WTC11 (cell line): ENCODE measurements at regions not wholly inside any gene's neighbourhood (a gene's known extent, or its start where the extent isn't known, plus 50 kb on each side); places are given as distances from the start of the nearest gene placed in this dataset.
A peak's percentile ranks its signal among the peaks of the same experiment; 100 is the strongest.

Experiments used
- ATAC-seq: fragments of 200-7000 bp; cut with Tn5 transposase; 2 replicates; pipeline ENCODE4 v1.10.0; 2021; ENCODE audit warnings: mild to moderate bottlenecking, moderate library complexity
- CTCF ChIA-PET: fragments of 300-600 bp; sonication (Branson Sonifier 250); formaldehyde crosslinking; loops from one replicate; lab custom pipeline; 2021; ENCODE audit warnings: antibody characterized with exemption; lab: Charles Lee
- POLR2A ChIA-PET: fragments of 350-600 bp; sonication (Branson Sonifier 250); formaldehyde crosslinking; loops from one replicate; lab custom pipeline; 2021; ENCODE audit warnings: antibody characterized with exemption; lab: Charles Lee
- DNase-seq: peaks from one replicate; pipeline ENCODE4 v3.0.0; 2021; ENCODE audit warnings: low spot score
- H3K27ac Mint-ChIP-seq: 2 replicates; pipeline ENCODE4 v1.8.0; 2021; ENCODE audit warnings: mixed read lengths
- H3K27me3 Mint-ChIP-seq: 2 replicates; pipeline ENCODE4 v1.8.0; 2021; ENCODE audit warnings: low read depth, mild to moderate bottlenecking, moderate library complexity, mixed read lengths
- H3K36me3 Mint-ChIP-seq: 2 replicates; pipeline ENCODE4 v1.8.0; 2021; ENCODE audit warnings: mixed read lengths
- H3K4me1 Mint-ChIP-seq: 2 replicates; pipeline ENCODE4 v1.8.0; 2022; ENCODE audit warnings: mixed read lengths
- H3K4me3 Mint-ChIP-seq: 2 replicates; pipeline ENCODE4 v1.8.0; 2021; ENCODE audit warnings: mild to moderate bottlenecking, moderate library complexity, mixed read lengths
- H3K9me3 Mint-ChIP-seq: 2 replicates; pipeline ENCODE4 v1.8.0; 2021; ENCODE audit warnings: mixed read lengths
- AFF4 ChIP-seq: sonication (generic); formaldehyde crosslinking; IDR thresholded peaks from 2 replicates; pipeline ENCODE4 v1.8.1; 2023; ENCODE audit warnings: mild to moderate bottlenecking, missing genetic modification reagents, borderline replicate concordance
- CREB1 ChIP-seq: sonication (generic); formaldehyde crosslinking; IDR thresholded peaks from 2 replicates; pipeline ENCODE4 v1.8.0; 2023; ENCODE audit warnings: mild to moderate bottlenecking, missing genetic modification reagents
- E2F5 ChIP-seq: sonication (generic); formaldehyde crosslinking; IDR thresholded peaks from 2 replicates; pipeline ENCODE4 v1.8.1; 2022; ENCODE audit warnings: mild to moderate bottlenecking, moderate library complexity, missing genetic modification reagents
- GRHL2 ChIP-seq: fragments of 250-450 bp; sonication (Bioruptor Pico); IDR thresholded peaks from 2 replicates; pipeline ENCODE4 v1.8.0; 2022; ENCODE audit warnings: mild to moderate bottlenecking, moderate library complexity; ENCODE audit not compliant: insufficient replicate concordance, severe bottlenecking
- GTF2I ChIP-seq: fragments of 250-450 bp; sonication (Bioruptor Pico); conservative IDR thresholded peaks from 2 replicates; pipeline ENCODE4 v1.4.0; 2021; ENCODE audit warnings: mild to moderate bottlenecking
- NR3C1 ChIP-seq: sonication (generic); formaldehyde crosslinking; conservative IDR thresholded peaks from 2 replicates; pipeline ENCODE4 v1.8.1; 2023; ENCODE audit warnings: low read depth, mild to moderate bottlenecking, missing genetic modification reagents
- STAT6 ChIP-seq: sonication (generic); formaldehyde crosslinking; conservative IDR thresholded peaks from 2 replicates; pipeline ENCODE4 v1.8.1; 2023; ENCODE audit warnings: mild to moderate bottlenecking, low read depth, missing genetic modification reagents, moderate library complexity
- TCF7 ChIP-seq: sonication (generic); formaldehyde crosslinking; IDR thresholded peaks from 2 replicates; pipeline ENCODE4 v1.8.0; 2022; ENCODE audit warnings: mild to moderate bottlenecking, low read depth, missing genetic modification reagents, moderate library complexity
- TEAD4 ChIP-seq: sonication (generic); formaldehyde crosslinking; IDR thresholded peaks from 2 replicates; pipeline ENCODE4 v1.8.0; 2022; ENCODE audit warnings: mild to moderate bottlenecking, missing genetic modification reagents
- ZNF423 ChIP-seq: fragments of 250-450 bp; sonication (Bioruptor Pico); IDR thresholded peaks from 2 replicates; pipeline ENCODE4 v2.1.2; 2022; ENCODE audit warnings: mild to moderate bottlenecking, moderate library complexity
- TF ChIP-seq, protein P1 (sequence below): fragments of 250-450 bp; sonication (Bioruptor Pico); IDR thresholded peaks from 2 replicates; pipeline ENCODE4 v1.9.0; 2021; ENCODE audit warnings: mild to moderate bottlenecking
- TF ChIP-seq, protein P2 (sequence below): sonication (generic); formaldehyde crosslinking; IDR thresholded peaks from 2 replicates; pipeline ENCODE4 v1.8.1; 2023; ENCODE audit warnings: mild to moderate bottlenecking, missing genetic modification reagents
- TF ChIP-seq, protein P3 (sequence below): sonication (generic); formaldehyde crosslinking; IDR thresholded peaks from 2 replicates; pipeline ENCODE4 v1.8.0; 2022; ENCODE audit warnings: mild to moderate bottlenecking, missing genetic modification reagents

DNA sequence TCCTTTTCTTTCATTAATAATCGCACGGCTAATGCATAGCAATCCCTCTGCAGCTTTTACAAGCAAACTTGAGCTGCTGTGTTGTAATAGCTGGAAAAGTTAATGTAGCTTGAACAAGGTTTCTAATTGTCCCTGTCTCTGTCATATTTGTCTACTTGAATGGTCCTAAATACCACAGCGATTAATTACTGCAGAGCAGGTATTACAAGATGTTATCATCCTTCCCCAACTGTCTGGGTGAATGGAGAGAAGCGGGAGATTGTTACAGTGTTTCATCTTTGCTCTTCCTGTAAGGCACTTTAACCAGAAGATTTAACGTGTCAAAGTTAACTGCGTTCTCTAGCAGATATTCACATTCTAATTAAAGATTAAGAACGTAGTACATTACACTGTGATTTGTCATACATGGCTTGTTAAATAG is 422.2 kb upstream of the POU3F3 start (continued):
- no peak for TF ChIP-seq TEAD4 (CRISPR knock-in tag)

DNA sequence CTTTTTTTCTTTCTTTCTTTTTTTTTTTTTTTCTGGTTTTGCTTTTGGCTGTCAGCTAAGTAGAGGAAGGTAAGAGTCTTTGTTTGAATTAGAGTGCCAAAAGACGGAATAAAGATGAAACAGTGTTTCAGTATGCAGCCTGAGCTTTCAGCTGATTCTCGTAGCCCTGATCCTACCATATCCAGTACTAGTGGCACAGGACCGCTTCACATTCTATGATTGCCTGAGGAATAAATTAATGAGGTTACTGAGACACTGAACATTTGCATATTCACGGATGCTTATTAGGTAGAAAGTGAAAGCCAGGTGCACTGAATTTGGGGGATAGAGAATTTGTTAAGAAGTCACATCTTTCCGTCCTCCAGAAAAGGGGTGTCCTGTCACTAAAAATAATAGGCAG is 421.5 kb upstream of the POU3F3 start:
- Mint-ChIP-seq H3K27ac (peak overlapping the region; percentile 16; the same call in 1 of the 2 replicates), H3K36me3 (no peaks in the 10 kb centered on the region), H3K4me1 (peaks cover 57% of the 10 kb centered on the region), H3K9me3 (peaks cover 3% of the 10 kb centered on the region; the same call in 1 of the 2 replicates), H3K4me3 (no peak overlapping the region), H3K27me3 (no peaks in the 10 kb centered on the region)
- DNase-seq = no peak
- ChIA-PET POLR2A (no interaction called here), CTCF (interaction anchor here (0.9 kb wide), 1 partner anchor 178 kb away, joined by 3 read pairs; no protein-coding TSS in a partner anchor)
- no peak for ATAC-seq
- TF ChIP-seq AFF4 (CRISPR knock-in tag) (no peak), TCF7 (CRISPR knock-in tag) (no peak), GRHL2 (CRISPR knock-in tag) (no peak)
- TF ChIP-seq, protein P1, sequence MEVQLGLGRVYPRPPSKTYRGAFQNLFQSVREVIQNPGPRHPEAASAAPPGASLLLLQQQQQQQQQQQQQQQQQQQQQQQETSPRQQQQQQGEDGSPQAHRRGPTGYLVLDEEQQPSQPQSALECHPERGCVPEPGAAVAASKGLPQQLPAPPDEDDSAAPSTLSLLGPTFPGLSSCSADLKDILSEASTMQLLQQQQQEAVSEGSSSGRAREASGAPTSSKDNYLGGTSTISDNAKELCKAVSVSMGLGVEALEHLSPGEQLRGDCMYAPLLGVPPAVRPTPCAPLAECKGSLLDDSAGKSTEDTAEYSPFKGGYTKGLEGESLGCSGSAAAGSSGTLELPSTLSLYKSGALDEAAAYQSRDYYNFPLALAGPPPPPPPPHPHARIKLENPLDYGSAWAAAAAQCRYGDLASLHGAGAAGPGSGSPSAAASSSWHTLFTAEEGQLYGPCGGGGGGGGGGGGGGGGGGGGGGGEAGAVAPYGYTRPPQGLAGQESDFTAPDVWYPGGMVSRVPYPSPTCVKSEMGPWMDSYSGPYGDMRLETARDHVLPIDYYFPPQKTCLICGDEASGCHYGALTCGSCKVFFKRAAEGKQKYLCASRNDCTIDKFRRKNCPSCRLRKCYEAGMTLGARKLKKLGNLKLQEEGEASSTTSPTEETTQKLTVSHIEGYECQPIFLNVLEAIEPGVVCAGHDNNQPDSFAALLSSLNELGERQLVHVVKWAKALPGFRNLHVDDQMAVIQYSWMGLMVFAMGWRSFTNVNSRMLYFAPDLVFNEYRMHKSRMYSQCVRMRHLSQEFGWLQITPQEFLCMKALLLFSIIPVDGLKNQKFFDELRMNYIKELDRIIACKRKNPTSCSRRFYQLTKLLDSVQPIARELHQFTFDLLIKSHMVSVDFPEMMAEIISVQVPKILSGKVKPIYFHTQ (CRISPR knock-in tag) = no peak
- TF ChIP-seq, protein P2, sequence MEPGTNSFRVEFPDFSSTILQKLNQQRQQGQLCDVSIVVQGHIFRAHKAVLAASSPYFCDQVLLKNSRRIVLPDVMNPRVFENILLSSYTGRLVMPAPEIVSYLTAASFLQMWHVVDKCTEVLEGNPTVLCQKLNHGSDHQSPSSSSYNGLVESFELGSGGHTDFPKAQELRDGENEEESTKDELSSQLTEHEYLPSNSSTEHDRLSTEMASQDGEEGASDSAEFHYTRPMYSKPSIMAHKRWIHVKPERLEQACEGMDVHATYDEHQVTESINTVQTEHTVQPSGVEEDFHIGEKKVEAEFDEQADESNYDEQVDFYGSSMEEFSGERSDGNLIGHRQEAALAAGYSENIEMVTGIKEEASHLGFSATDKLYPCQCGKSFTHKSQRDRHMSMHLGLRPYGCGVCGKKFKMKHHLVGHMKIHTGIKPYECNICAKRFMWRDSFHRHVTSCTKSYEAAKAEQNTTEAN = no peak

GRCh38 chr2:104432991-104433390 is 420.9 kb upstream of the POU3F3 start:
- Mint-ChIP-seq H3K4me3 (no peak overlapping the region), H3K27ac (peak overlapping the region; percentile 70), H3K36me3 (no peaks in the 10 kb centered on the region), H3K4me1 (peaks cover 53% of the 10 kb centered on the region), H3K27me3 (no peaks in the 10 kb centered on the region), H3K9me3 (peaks cover 3% of the 10 kb centered on the region)
- CTCF ChIA-PET = no interaction called here
- DNase-seq (no peak), ATAC-seq (no peak)
- POLR2A ChIA-PET = no interaction called here
- no peak for TF ChIP-seq ZNF423 (CRISPR knock-in tag)
- TF ChIP-seq NR3C1 (CRISPR knock-in tag) = no peak
- no peak for TF ChIP-seq E2F5 (CRISPR knock-in tag)

DNA sequence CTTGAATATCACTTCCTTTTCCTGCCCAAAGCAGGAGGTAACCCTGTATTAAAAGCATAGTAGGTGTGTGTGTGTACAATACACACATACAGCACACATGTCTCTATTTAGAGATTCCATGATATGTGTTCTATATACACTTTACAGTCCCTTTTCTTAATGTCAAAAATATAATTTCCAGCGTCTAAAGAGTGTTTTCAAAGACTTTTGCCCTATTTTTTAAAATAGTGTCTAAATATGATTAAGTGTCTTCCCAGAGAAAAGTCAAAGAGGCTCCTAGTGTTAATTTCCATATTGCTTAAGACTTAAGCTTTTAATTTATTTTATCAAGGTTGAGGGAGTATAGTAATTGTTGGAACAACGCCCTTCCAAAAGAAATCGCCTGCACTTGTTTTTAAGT is 420.3 kb upstream of the POU3F3 start:
- CTCF ChIA-PET = no interaction called here
- TF ChIP-seq CREB1 (CRISPR knock-in tag) (no peak), GTF2I (CRISPR knock-in tag) (no peak), STAT6 (no peak)
- TF ChIP-seq, protein P3, sequence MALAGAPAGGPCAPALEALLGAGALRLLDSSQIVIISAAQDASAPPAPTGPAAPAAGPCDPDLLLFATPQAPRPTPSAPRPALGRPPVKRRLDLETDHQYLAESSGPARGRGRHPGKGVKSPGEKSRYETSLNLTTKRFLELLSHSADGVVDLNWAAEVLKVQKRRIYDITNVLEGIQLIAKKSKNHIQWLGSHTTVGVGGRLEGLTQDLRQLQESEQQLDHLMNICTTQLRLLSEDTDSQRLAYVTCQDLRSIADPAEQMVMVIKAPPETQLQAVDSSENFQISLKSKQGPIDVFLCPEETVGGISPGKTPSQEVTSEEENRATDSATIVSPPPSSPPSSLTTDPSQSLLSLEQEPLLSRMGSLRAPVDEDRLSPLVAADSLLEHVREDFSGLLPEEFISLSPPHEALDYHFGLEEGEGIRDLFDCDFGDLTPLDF (CRISPR knock-in tag) = no peak
- Mint-ChIP-seq H3K27me3 (no peaks in the 10 kb centered on the region), H3K4me1 (peaks cover 49% of the 10 kb centered on the region), H3K4me3 (no peak overlapping the region), H3K36me3 (no peaks in the 10 kb centered on the region), H3K27ac (peak overlapping the region; percentile 79), H3K9me3 (peaks cover 7% of the 10 kb centered on the region)
- no peak for DNase-seq
- ATAC-seq = no peak
- POLR2A ChIA-PET = no interaction called here
